Epithelial cell of esophagus (primary cell): ENCODE measurements at regions not wholly inside any gene's neighbourhood (a gene's known extent, or its start where the extent isn't known, plus 50 kb on each side); places are given as distances from the start of the nearest gene placed in this dataset.

Source experiments
- DNase-seq: peaks from one replicate; pipeline ENCODE4 v3.0.0; 2010; ENCODE audit warnings: low read depth
- H3K4me3 ChIP-seq: 2 replicates; pipeline ENCODE4 v1.5.1; 2011; ENCODE audit warnings: mild to moderate bottlenecking, low read length, control low read depth
- CTCF ChIP-seq: IDR thresholded peaks from 2 replicates; pipeline ENCODE4 v1.5.1; 2011; ENCODE audit warnings: low read depth, mild to moderate bottlenecking, low read length, control low read depth, inconsistent platforms; ENCODE audit not compliant: insufficient read depth; ENCODE audit errors: missing control alignments

GRCh38 chr4:177175473-177175872 lies 134.2 kb upstream of the NEIL3 start:
- no peak for DNase-seq
- TF ChIP-seq CTCF = no peak
- no peak overlapping the region for H3K4me3 ChIP-seq

GRCh38 chr4:177177541-177178081 lies 132.1 kb upstream of the NEIL3 start:
- no peak for TF ChIP-seq CTCF
- no peak for DNase-seq
- no peak overlapping the region for H3K4me3 ChIP-seq

GRCh38 chr4:177178246-177178645 lies 131.4 kb upstream of the NEIL3 start:
- TF ChIP-seq CTCF = no peak
- DNase-seq = no peak
- H3K4me3 ChIP-seq = no peak overlapping the region

GRCh38 chr4:177182166-177182565 lies 127.5 kb upstream of the NEIL3 start:
- TF ChIP-seq CTCF = no peak

GRCh38 chr4:177182728-177183127 lies 126.9 kb upstream of the NEIL3 start:
- TF ChIP-seq CTCF = no peak
- no peak overlapping the region for H3K4me3 ChIP-seq
- DNase-seq = no peak

More at GRCh38 chr4:177182166-177182565, 127.5 kb upstream of the NEIL3 start:
- DNase-seq = no peak
- H3K4me3 ChIP-seq = no peak overlapping the region

- no peak overlapping the region for H3K4me3 ChIP-seq
- no peak for TF ChIP-seq CTCF
- peak; percentile 35 for DNase-seq
Observed at GRCh38 chr4:177185151-177185550, 124.5 kb upstream of the NEIL3 start.

GRCh38 chr4:177185579-177185978 lies 124.1 kb upstream of the NEIL3 start:
- no peak for TF ChIP-seq CTCF
- no peak overlapping the region for H3K4me3 ChIP-seq
- no peak for DNase-seq
